Endodermal cell (in vitro differentiated cells): ENCODE measurements at regions not wholly inside any gene's neighbourhood (a gene's known extent, or its start where the extent isn't known, plus 50 kb on each side); places are given as distances from the start of the nearest gene placed in this dataset.

ENCODE experiments used
- DNase-seq: peaks from one replicate; pipeline ENCODE4 v3.0.0-alpha.2; 2017
- H3K27ac ChIP-seq: 2 replicates; pipeline ENCODE4 v1.5.1; 2013; ENCODE audit warnings: mild to moderate bottlenecking, low read depth, low read length, moderate library complexity
- H3K27me3 ChIP-seq: 2 replicates; pipeline ENCODE4 v1.6.1; 2013; ENCODE audit warnings: mild to moderate bottlenecking, low read length, moderate library complexity; ENCODE audit not compliant: insufficient read depth, control insufficient read depth, poor library complexity, severe bottlenecking
- H3K36me3 ChIP-seq: 2 replicates; pipeline ENCODE4 v1.7.0; 2013; ENCODE audit warnings: mild to moderate bottlenecking, low read length, moderate library complexity; ENCODE audit not compliant: control insufficient read depth, insufficient read depth
- H3K4me1 ChIP-seq: one replicate; pipeline ENCODE4 v1.7.0; 2013; ENCODE audit warnings: low read length; ENCODE audit not compliant: control insufficient read depth, insufficient read depth
- H3K4me3 ChIP-seq: 2 replicates; pipeline ENCODE4 v1.5.1; 2013; ENCODE audit warnings: mild to moderate bottlenecking, low read length, moderate library complexity
- H3K9ac ChIP-seq: 2 replicates; pipeline ENCODE4 v1.6.1; 2013; ENCODE audit warnings: mild to moderate bottlenecking, low read length, moderate library complexity; ENCODE audit not compliant: poor library complexity, severe bottlenecking; ENCODE audit errors: extremely low read depth
- H3K9me3 ChIP-seq: 2 replicates; pipeline ENCODE4 v1.6.1; 2013; ENCODE audit warnings: mild to moderate bottlenecking, low read length, moderate library complexity; ENCODE audit not compliant: control insufficient read depth
- H3K27ac Mint-ChIP-seq: 2 replicates; pipeline ENCODE4 v1.8.0; 2020; ENCODE audit warnings: mixed read lengths
- H3K27me3 Mint-ChIP-seq: 2 replicates; pipeline ENCODE4 v1.8.0; 2021; ENCODE audit warnings: mild to moderate bottlenecking, mixed read lengths; ENCODE audit not compliant: insufficient read depth
- H3K36me3 Mint-ChIP-seq: 2 replicates; pipeline ENCODE4 v1.8.0; 2020; ENCODE audit warnings: low read depth, mixed read lengths
- H3K4me1 Mint-ChIP-seq: 2 replicates; pipeline ENCODE4 v1.8.0; 2020; ENCODE audit warnings: mixed read lengths
- H3K4me3 Mint-ChIP-seq: 2 replicates; pipeline ENCODE4 v1.8.0; 2020; ENCODE audit warnings: mild to moderate bottlenecking, moderate library complexity, mixed read lengths
- H3K9me3 Mint-ChIP-seq: 2 replicates; pipeline ENCODE4 v1.8.0; 2020; ENCODE audit warnings: mild to moderate bottlenecking, mixed read lengths
- WGBS, 2 experiments: methylation state at CpG; one replicate each; pipeline versions ENCODE4 v1.1.5 to v1.1.7; 2013; ENCODE audit warnings: missing lambda C conversion rate in 2 of 2, mixed read lengths in 1 of 2; ENCODE audit not compliant: insufficient coverage in 1 of 2, insufficient read length in 1 of 2; 5-methylcytosine and 5-hydroxymethylcytosine counted together
- TF ChIP-seq, protein P1 (sequence below): fragments of 200-600 bp; sonication (generic); conservative IDR thresholded peaks from 2 replicates; pipeline ENCODE4 v1.5.0; 2021; ENCODE audit warnings: antibody characterized with exemption, mild to moderate bottlenecking

DNA sequence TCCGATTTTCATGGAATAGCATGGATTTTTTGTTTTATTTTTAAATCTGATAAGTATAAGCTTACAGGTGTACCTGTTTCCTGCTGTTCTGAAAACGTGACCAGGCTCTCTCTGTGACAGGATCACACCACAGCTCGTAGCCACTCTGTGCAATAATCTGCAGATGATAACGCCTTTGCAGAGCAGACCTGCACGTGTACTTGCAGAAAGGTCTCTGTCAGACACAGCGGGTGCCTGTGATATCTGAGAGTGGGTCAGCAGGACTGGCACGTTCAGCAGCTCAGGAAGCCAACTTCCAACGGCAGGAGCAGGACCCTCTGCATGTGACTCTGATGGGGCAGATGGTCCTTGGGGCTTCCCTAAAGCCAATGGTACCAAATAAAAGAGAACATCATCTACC lies 68.6 kb upstream of the HDDC2 start:
- no peaks in the 10 kb centered on the region for H3K36me3 Mint-ChIP-seq
- no peaks in the 10 kb centered on the region for H3K9me3 Mint-ChIP-seq
- H3K27ac Mint-ChIP-seq: no peak overlapping the region
- Histone ChIP-seq H3K4me1 (no peaks in the 10 kb centered on the region), H3K4me3 (no peak overlapping the region), H3K36me3 (no peaks in the 10 kb centered on the region), H3K9me3 (no peaks in the 10 kb centered on the region), H3K27me3 (no peaks in the 10 kb centered on the region), H3K27ac (no peak overlapping the region), H3K9ac (no peak overlapping the region)
- no peaks in the 10 kb centered on the region for H3K27me3 Mint-ChIP-seq
- H3K4me3 Mint-ChIP-seq: no peak overlapping the region
- H3K4me1 Mint-ChIP-seq: peaks cover 9% of the 10 kb centered on the region
- WGBS, 2 experiments: 88 to 89% methylated on average over 7 to 8 of the region's 8 CpGs
- DNase-seq: no peak
- TF ChIP-seq, protein P1, sequence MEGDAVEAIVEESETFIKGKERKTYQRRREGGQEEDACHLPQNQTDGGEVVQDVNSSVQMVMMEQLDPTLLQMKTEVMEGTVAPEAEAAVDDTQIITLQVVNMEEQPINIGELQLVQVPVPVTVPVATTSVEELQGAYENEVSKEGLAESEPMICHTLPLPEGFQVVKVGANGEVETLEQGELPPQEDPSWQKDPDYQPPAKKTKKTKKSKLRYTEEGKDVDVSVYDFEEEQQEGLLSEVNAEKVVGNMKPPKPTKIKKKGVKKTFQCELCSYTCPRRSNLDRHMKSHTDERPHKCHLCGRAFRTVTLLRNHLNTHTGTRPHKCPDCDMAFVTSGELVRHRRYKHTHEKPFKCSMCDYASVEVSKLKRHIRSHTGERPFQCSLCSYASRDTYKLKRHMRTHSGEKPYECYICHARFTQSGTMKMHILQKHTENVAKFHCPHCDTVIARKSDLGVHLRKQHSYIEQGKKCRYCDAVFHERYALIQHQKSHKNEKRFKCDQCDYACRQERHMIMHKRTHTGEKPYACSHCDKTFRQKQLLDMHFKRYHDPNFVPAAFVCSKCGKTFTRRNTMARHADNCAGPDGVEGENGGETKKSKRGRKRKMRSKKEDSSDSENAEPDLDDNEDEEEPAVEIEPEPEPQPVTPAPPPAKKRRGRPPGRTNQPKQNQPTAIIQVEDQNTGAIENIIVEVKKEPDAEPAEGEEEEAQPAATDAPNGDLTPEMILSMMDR: no peak

DNA sequence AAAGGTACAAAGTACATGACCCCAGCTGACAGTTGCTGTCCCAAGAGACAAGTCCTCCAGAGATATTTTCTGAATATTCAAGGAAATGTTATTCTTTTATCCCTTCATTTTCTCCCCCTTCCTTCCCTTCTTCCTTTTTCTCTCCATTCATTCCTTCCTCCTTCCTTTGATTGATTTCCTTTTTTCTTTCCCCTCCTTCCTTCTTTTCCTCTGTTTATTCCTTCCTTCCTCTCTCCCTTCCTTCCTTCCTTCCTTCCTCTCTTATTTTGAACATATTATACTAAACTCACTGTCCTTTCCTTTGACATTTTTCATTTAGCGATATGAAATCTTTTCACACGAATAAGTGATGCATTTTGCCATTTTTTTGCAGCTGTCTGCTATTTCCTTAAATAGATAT lies 73.2 kb upstream of the HDDC2 start:
- no peak overlapping the region for H3K4me3 ChIP-seq
- TF ChIP-seq, protein P1: no peak
- no peak overlapping the region for H3K9ac ChIP-seq
- Mint-ChIP-seq H3K36me3 (no peaks in the 10 kb centered on the region), H3K9me3 (no peaks in the 10 kb centered on the region), H3K27me3 (no peaks in the 10 kb centered on the region), H3K4me3 (no peak overlapping the region), H3K4me1 (peaks cover 7% of the 10 kb centered on the region), H3K27ac (no peak overlapping the region)
- no peaks in the 10 kb centered on the region for H3K4me1 ChIP-seq
- no peak overlapping the region for H3K27ac ChIP-seq
- no peak for DNase-seq
- H3K9me3 ChIP-seq: no peaks in the 10 kb centered on the region
- H3K36me3 ChIP-seq: no peaks in the 10 kb centered on the region
- 96 to 100% methylated on average over 1 to 2 of the region's 2 CpGs for WGBS, 2 experiments
- no peaks in the 10 kb centered on the region for H3K27me3 ChIP-seq

DNA sequence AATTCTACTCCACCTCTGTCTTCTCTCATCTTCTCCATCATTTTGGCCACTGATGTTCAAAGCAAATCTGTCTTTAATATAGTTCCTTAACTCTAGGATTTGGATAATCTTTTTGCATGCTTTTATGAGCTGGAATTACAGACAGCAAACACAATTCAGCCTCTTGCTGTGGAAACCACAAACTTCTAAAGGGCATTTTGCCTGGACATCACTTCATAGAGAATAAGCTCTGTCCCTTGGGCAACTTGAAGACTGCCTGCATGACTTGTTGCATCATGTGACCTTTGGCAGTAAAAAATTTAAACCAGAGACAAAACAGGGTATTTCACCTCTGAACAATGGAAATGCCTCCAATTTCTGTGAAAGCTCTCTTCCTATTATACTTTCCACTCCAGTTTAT lies 74.1 kb upstream of the HDDC2 start:
- Histone ChIP-seq H3K9me3 (no peaks in the 10 kb centered on the region), H3K27ac (no peak overlapping the region), H3K9ac (no peak overlapping the region), H3K36me3 (no peaks in the 10 kb centered on the region), H3K4me3 (no peak overlapping the region), H3K4me1 (no peaks in the 10 kb centered on the region), H3K27me3 (no peaks in the 10 kb centered on the region)
- Mint-ChIP-seq H3K27ac (no peak overlapping the region), H3K4me3 (no peak overlapping the region), H3K27me3 (no peaks in the 10 kb centered on the region), H3K36me3 (no peaks in the 10 kb centered on the region), H3K9me3 (no peaks in the 10 kb centered on the region), H3K4me1 (peaks cover 9% of the 10 kb centered on the region)
- TF ChIP-seq, protein P1: no peak
- no peak for DNase-seq
